ENCODE measurements at regions not wholly inside any gene's neighbourhood (a gene's known extent, or its start where the extent isn't known, plus 50 kb on each side); places are given as distances from the start of the nearest gene placed in this dataset.

DNA sequence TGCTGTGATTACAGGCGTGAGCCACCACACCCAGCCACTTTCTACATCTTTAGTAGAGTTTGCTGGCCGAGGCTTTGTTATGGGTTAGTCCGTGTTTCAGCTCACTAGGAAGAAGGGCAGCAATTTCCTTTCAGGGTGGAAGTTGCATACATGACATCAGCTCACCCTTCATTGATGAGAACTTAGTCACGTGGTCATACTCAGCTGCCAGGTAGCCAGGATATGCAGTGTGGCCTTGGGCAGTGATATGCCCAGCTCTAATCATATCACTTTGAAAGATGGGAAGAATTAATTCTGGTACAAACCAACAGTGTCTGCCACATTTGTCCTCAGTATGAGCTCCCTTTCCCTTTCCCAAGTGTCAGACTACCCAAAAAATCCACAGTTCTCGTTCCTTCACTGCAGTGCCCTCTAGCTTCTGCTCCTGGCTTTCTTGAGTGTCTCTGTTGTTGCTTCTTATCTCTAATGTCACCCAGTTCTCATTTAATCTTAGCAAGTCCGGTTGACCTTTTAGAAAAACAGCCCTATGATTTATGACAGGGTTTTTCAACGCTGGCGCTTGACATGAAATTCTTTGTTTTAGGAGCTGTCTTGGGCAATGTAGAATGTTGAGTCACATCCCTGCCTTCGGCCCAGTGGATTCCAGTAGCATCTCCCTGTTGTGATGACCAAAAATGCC is 108.7 kb upstream of the ITGB1 start:
- POLR2A ChIA-PET = no interaction called here
- H3K4me2 ChIP-seq (ENCODE audit: insufficient read depth, low read length) = no peak overlapping the region

More for the DNA sequence above, 108.7 kb upstream of the ITGB1 start:
- Histone ChIP-seq H4K20me1 (replicated peaks; ENCODE audit: control insufficient read depth, extremely low read depth, insufficient read depth, low read length) (no peaks in the 10 kb centered on the region), H3K9ac (replicated peaks; ENCODE audit: extremely low read depth, insufficient read depth, low read length) (no peak overlapping the region), H3K4me1 (ENCODE audit: control insufficient read depth, extremely low read depth, insufficient read depth, low read length) (peaks cover 8% of the 10 kb centered on the region), H3K9me3 (replicated peaks; ENCODE audit: control insufficient read depth, insufficient read depth, low read length) (no peaks in the 10 kb centered on the region), H3K36me3 (ENCODE audit: control insufficient read depth in 2 of 2, extremely low read depth in 1 of 2, insufficient read depth in 2 of 2, low read length in 2 of 2) (no peaks in the 10 kb centered on the region), H3K27me3 (ENCODE audit: control insufficient read depth in 2 of 2, insufficient read depth in 2 of 2, low read length in 2 of 2) (no peaks in the 10 kb centered on the region), H3K9me1 (replicated peaks; ENCODE audit: control insufficient read depth, extremely low read depth, insufficient read depth, low read length) (no peaks in the 10 kb centered on the region), H3K4me3 (replicated peaks in 1 of 3; ENCODE audit: insufficient read depth in 1 of 3, low read depth in 1 of 3, low read length in 3 of 3) (no peak overlapping the region), H3K27ac (ENCODE audit: insufficient read depth, low read depth, low read length) (no peak overlapping the region), H2AFZ (ENCODE audit: low read depth, low read length) (no peak overlapping the region), H3K79me2 (ENCODE audit: control insufficient read depth, insufficient read depth, low read length) (no peaks in the 10 kb centered on the region)
- CTCF ChIA-PET = interaction anchor here (0.7 to 1.9 kb wide), 8 partner anchors 13 to 69 kb away, joined by 3 to 10 read pairs (median 3); no protein-coding TSS in a partner anchor
- DNase-seq (ENCODE audit: low read depth, low spot score) = peak; percentile 66
- no TSS peak for BruUV-seq (replicated peaks)
- dilution Hi-C loops (cut with MboI; ENCODE audit: extremely low pct_ligation_motif_present, low sequenced_read_pairs) = no loop called here
- intact Hi-C loops (cut with micrococcal nuclease) = no loop called here
- FAIRE-seq = peak; percentile 78
- TF ChIP-seq GATA2 (IDR thresholded peaks at IDR 0.05; ENCODE audit: insufficient read depth, insufficient read length, low read depth, low read length) (peak; percentile 14), MYC (IDR thresholded peaks at IDR 0.05; ENCODE audit: low read depth, low read length) (no peak), CTCF (IDR thresholded peaks at IDR 0.05; ENCODE audit: extremely low read depth in 1 of 2, insufficient read depth in 1 of 2, low read depth in 1 of 2, low read length in 2 of 2) (peak in 1 of 2 donors; percentile 18)

Data from endothelial cell of umbilical vein (primary cell).